ENCODE measurements at regions not wholly inside any gene's neighbourhood (a gene's known extent, or its start where the extent isn't known, plus 50 kb on each side); places are given as distances from the start of the nearest gene placed in this dataset.

- peaks cover 87 to 91% of the 10 kb centered on the region in 2 experiments for H3K4me1 ChIP-seq (ENCODE audit: control insufficient read depth in 1 of 2, insufficient read depth in 2 of 2, low read length in 2 of 2)
- H2AFZ ChIP-seq (ENCODE audit: low read depth, low read length, poor library complexity, severe bottlenecking): no peak overlapping the region
- H3K4me2 ChIP-seq (ENCODE audit: low read length): peak overlapping the region; percentile 78
- H3K9me2 ChIP-seq (ENCODE audit: insufficient read depth): no peaks in the 10 kb centered on the region
- peaks cover 83% of the 10 kb centered on the region for H3K79me2 ChIP-seq (ENCODE audit: insufficient read depth, low read length)
- no peaks in the 10 kb centered on the region for H3K27me3 ChIP-seq (ENCODE audit: insufficient read depth, low read length)
- peak overlapping the region in 1 of 2 experiments; percentile 39; a peak in 2 of 4 replicates for H3K4me3 ChIP-seq (replicated peaks in 1 of 2; ENCODE audit: low read depth in 1 of 2, low read length in 2 of 2)
- peak overlapping the region; percentile 99 for H3K27ac ChIP-seq (ENCODE audit: low read depth, low read length)
- CTCF ChIA-PET: interaction anchor here (1.4 to 5.5 kb wide), 3 partner anchors 13 to 45 kb away, joined by 3 to 29 read pairs (median 9); no protein-coding TSS in a partner anchor
- H4K20me1 ChIP-seq (ENCODE audit: insufficient read depth): no peaks in the 10 kb centered on the region
- peaks cover 0 to under 1% of the 10 kb centered on the region in 2 experiments; a peak in 1 of 4 replicates for H3K36me3 ChIP-seq (ENCODE audit: control insufficient read depth in 1 of 2, insufficient read depth in 2 of 2, low read length in 2 of 2)
- DNase-seq (ENCODE audit: low read depth, low spot score) (peak; percentile 77), ATAC-seq (peak; percentile 72)
- POLR2A ChIA-PET: interaction anchor here (0.8 kb wide), 1 partner anchor 20 kb away, joined by 3 read pairs; no protein-coding TSS in a partner anchor
- RAD21 ChIA-PET (ENCODE audit: low non-redundant PET in 1 of 2, low total read pairs in 2 of 2, uncharacterized antibody in 2 of 2, unreplicated experiment in 2 of 2): interaction anchor here in 1 of 2 experiments (1.1 to 1.5 kb wide), 2 partner anchors 44 to 138 kb away, joined by 3 to 6 read pairs; no protein-coding TSS in a partner anchor
- intact Hi-C loops (cut with micrococcal nuclease): loop anchor here (2.0 to 5.0 kb wide), 2 partner anchors 132 to 604 kb away; partner anchors contain the start of gene PRIM2
- BruUV-seq (replicated peaks): no TSS peak
- no peaks in the 10 kb centered on the region for H3K9me3 ChIP-seq (ENCODE audit: control insufficient read depth in 1 of 2, insufficient read depth in 1 of 2, low read depth in 1 of 2, low read length in 2 of 2)
- peak overlapping the region; percentile 48 for H3K9ac ChIP-seq (ENCODE audit: low read length)
- TF ChIP-seq ZNF274 (IDR thresholded peaks at IDR 0.05; ENCODE audit: low read depth, low read length) (no peak), ATF3 (IDR thresholded peaks at IDR 0.05) (no peak), TCF7L2 (IDR thresholded peaks at IDR 0.05; ENCODE audit: borderline replicate concordance, extremely low read depth, insufficient read depth, insufficient read length) (peak; percentile 7), FOSL1 (IDR thresholded peaks at IDR 0.05; ENCODE audit: low read depth) (peak; percentile 70), ELF1 (IDR thresholded peaks at IDR 0.05; ENCODE audit: borderline replicate concordance, low read depth) (peak; percentile 37; the same call in 1 of the 2 replicates), CTCF (IDR thresholded peaks at IDR 0.05 in 2 of 3, conservative IDR thresholded peaks at IDR 0.05 in 1 of 3; ENCODE audit: borderline replicate concordance in 1 of 3, insufficient read depth in 1 of 3, low read depth in 2 of 3, low read length in 2 of 3) (no peak), MAX (IDR thresholded peaks at IDR 0.05) (0 out of 2 replicates have a peak, but pooled peaks have one; percentile 54), EGR1 (IDR thresholded peaks at IDR 0.05; ENCODE audit: low read depth) (no peak), EZH2 (IDR thresholded peaks at IDR 0.05) (no peak), ZFX (IDR thresholded peaks at IDR 0.05) (no peak), EZH2phosphoT487 (IDR thresholded peaks at IDR 0.05; ENCODE audit: borderline replicate concordance) (no peak), CEBPB (IDR thresholded peaks at IDR 0.05; ENCODE audit: low read depth) (0 out of 2 replicates have a peak, but pooled peaks have one; percentile 34), ZBTB33 (IDR thresholded peaks at IDR 0.05; ENCODE audit: extremely low read depth, insufficient replicate concordance, low read length) (no peak), JUND (IDR thresholded peaks at IDR 0.05) (peak; percentile 78), RAD21 (IDR thresholded peaks at IDR 0.05; ENCODE audit: low read depth) (no peak), SP1 (IDR thresholded peaks at IDR 0.05; ENCODE audit: low read depth) (peak; percentile 79), SIN3A (IDR thresholded peaks at IDR 0.05; ENCODE audit: low read depth) (peak; percentile 59; the same call in 1 of the 2 replicates), CBX3 (IDR thresholded peaks at IDR 0.05; ENCODE audit: low read depth) (peak; percentile 85; the same call in 1 of the 2 replicates), YY1 (IDR thresholded peaks at IDR 0.05; ENCODE audit: extremely low read depth, insufficient replicate concordance, low read depth, low read length) (no peak), SRF (IDR thresholded peaks at IDR 0.05; ENCODE audit: low read depth) (0 out of 2 replicates have a peak, but pooled peaks have one; percentile 42), POLR2A (IDR thresholded peaks at IDR 0.05; ENCODE audit: borderline replicate concordance, extremely low read depth, insufficient read depth, insufficient read length) (no peak), POLR2AphosphoS5 (IDR thresholded peaks at IDR 0.05; ENCODE audit: low read depth, low read length) (peak; percentile 43; the same call in 1 of the 2 replicates)
Observed at GRCh38 chr6:56713254-56713672, 70.6 kb upstream of the DST start.
